ENCODE measurements at regions not wholly inside any gene's neighbourhood (a gene's known extent, or its start where the extent isn't known, plus 50 kb on each side); places are given as distances from the start of the nearest gene placed in this dataset.

GRCh38 chr3:88239870-88240269 is 90.1 kb downstream of the C3orf38 start:
- TF ChIP-seq CTCF (IDR thresholded peaks at IDR 0.05) (no peak), REST (IDR thresholded peaks at IDR 0.05; ENCODE audit: low read depth, low read length) (no peak), GABPA (IDR thresholded peaks at IDR 0.05; ENCODE audit: low read depth) (no peak), RAD21 (IDR thresholded peaks at IDR 0.05; ENCODE audit: low read length) (no peak), NFIC (IDR thresholded peaks at IDR 0.05; ENCODE audit: borderline replicate concordance) (no peak), YY1 (IDR thresholded peaks at IDR 0.05; ENCODE audit: low read depth) (no peak), NRF1 (IDR thresholded peaks at IDR 0.05; ENCODE audit: low read depth, low read length) (no peak), EZH2phosphoT487 (IDR thresholded peaks at IDR 0.05; ENCODE audit: borderline replicate concordance, low read depth) (no peak), SIN3A (IDR thresholded peaks at IDR 0.05; ENCODE audit: borderline replicate concordance, low read depth, low read length) (no peak), POLR2AphosphoS5 (IDR thresholded peaks at IDR 0.05; ENCODE audit: low read depth, low read length) (no peak), JUND (IDR thresholded peaks at IDR 0.05) (no peak)
- TF ChIP-seq, protein P1, sequence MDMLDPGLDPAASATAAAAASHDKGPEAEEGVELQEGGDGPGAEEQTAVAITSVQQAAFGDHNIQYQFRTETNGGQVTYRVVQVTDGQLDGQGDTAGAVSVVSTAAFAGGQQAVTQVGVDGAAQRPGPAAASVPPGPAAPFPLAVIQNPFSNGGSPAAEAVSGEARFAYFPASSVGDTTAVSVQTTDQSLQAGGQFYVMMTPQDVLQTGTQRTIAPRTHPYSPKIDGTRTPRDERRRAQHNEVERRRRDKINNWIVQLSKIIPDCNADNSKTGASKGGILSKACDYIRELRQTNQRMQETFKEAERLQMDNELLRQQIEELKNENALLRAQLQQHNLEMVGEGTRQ (IDR thresholded peaks at IDR 0.05; ENCODE audit: borderline replicate concordance, low read depth, low read length): no peak
- TF ChIP-seq, protein P2, sequence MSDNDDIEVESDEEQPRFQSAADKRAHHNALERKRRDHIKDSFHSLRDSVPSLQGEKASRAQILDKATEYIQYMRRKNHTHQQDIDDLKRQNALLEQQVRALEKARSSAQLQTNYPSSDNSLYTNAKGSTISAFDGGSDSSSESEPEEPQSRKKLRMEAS (IDR thresholded peaks at IDR 0.05; ENCODE audit: low read depth): no peak
- TF ChIP-seq, protein P3, sequence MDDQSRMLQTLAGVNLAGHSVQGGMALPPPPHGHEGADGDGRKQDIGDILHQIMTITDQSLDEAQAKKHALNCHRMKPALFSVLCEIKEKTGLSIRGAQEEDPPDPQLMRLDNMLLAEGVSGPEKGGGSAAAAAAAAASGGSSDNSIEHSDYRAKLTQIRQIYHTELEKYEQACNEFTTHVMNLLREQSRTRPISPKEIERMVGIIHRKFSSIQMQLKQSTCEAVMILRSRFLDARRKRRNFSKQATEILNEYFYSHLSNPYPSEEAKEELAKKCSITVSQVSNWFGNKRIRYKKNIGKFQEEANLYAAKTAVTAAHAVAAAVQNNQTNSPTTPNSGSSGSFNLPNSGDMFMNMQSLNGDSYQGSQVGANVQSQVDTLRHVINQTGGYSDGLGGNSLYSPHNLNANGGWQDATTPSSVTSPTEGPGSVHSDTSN (IDR thresholded peaks at IDR 0.05): no peak
